Astrocyte (in vitro differentiated cells and primary cell): ENCODE measurements at regions not wholly inside any gene's neighbourhood (a gene's known extent, or its start where the extent isn't known, plus 50 kb on each side); places are given as distances from the start of the nearest gene placed in this dataset.

Source experiments
- DNase-seq: peaks from one replicate; pipeline ENCODE4 v3.0.0-alpha.2; 2010; ENCODE audit warnings: low read depth
- FAIRE-seq: peaks from 2 replicates; lab custom pipeline; 2011; peaks lifted over from hg19 to GRCh38; lab: Jason Lieb, UNC
- H2AFZ ChIP-seq: 2 replicates; pipeline ENCODE4 v1.6.0; 2012; ENCODE audit warnings: low read depth, low read length, inconsistent platforms
- H3K27ac ChIP-seq: 2 replicates; pipeline ENCODE4 v1.5.1; 2011; ENCODE audit warnings: low read depth, low read length, inconsistent platforms
- H3K27me3 ChIP-seq: 2 replicates; pipeline ENCODE4 v1.6.0; 2011; ENCODE audit warnings: low read length, inconsistent platforms; ENCODE audit not compliant: insufficient read depth
- H3K36me3 ChIP-seq: 2 replicates; pipeline ENCODE4 v1.5.1; 2011; ENCODE audit warnings: low read length, inconsistent platforms; ENCODE audit not compliant: insufficient read depth
- H3K4me1 ChIP-seq: 2 replicates; pipeline ENCODE4 v1.5.1; 2011; ENCODE audit warnings: low read length, inconsistent platforms; ENCODE audit not compliant: insufficient read depth
- H3K4me2 ChIP-seq: 2 replicates; pipeline ENCODE4 v1.6.0; 2012; ENCODE audit warnings: low read length, inconsistent platforms
- H3K4me3 ChIP-seq: 2 replicates; pipeline ENCODE4 v1.5.1; 2011; ENCODE audit warnings: low read depth, mild to moderate bottlenecking, low read length, inconsistent platforms; ENCODE audit not compliant: insufficient read depth
- H3K79me2 ChIP-seq: 2 replicates; pipeline ENCODE4 v1.6.0; 2012; ENCODE audit warnings: mild to moderate bottlenecking, low read length, inconsistent platforms; ENCODE audit not compliant: insufficient read depth
- H3K9ac ChIP-seq: 2 replicates; pipeline ENCODE4 v1.6.0; 2012; ENCODE audit warnings: mild to moderate bottlenecking, low read length, inconsistent platforms
- H3K9me3 ChIP-seq: 2 replicates; pipeline ENCODE4 v1.5.1; 2012; ENCODE audit warnings: low read depth, mild to moderate bottlenecking, low read length, inconsistent platforms; ENCODE audit not compliant: insufficient read depth
- H4K20me1 ChIP-seq: 2 replicates; pipeline ENCODE4 v1.6.0; 2012; ENCODE audit warnings: low read length, inconsistent platforms; ENCODE audit not compliant: insufficient read depth
- H3K27ac Mint-ChIP-seq: one replicate; pipeline ENCODE4 v1.8.0; 2021; ENCODE audit warnings: mild to moderate bottlenecking, mixed read lengths; ENCODE audit not compliant: unreplicated experiment
- H3K27me3 Mint-ChIP-seq: one replicate; pipeline ENCODE4 v1.8.0; 2021; ENCODE audit warnings: low read depth, mixed read lengths; ENCODE audit not compliant: unreplicated experiment
- H3K36me3 Mint-ChIP-seq: one replicate; pipeline ENCODE4 v1.8.0; 2021; ENCODE audit warnings: low read depth, mixed read lengths; ENCODE audit not compliant: unreplicated experiment
- H3K4me1 Mint-ChIP-seq: one replicate; pipeline ENCODE4 v1.8.0; 2021; ENCODE audit warnings: low read depth, mixed read lengths; ENCODE audit not compliant: unreplicated experiment
- H3K4me3 Mint-ChIP-seq: one replicate; pipeline ENCODE4 v1.8.0; 2021; ENCODE audit warnings: mild to moderate bottlenecking, moderate library complexity, mixed read lengths; ENCODE audit not compliant: unreplicated experiment
- H3K9me3 Mint-ChIP-seq: one replicate; pipeline ENCODE4 v1.8.0; 2021; ENCODE audit warnings: mild to moderate bottlenecking, mixed read lengths; ENCODE audit not compliant: unreplicated experiment
- CTCF ChIP-seq: IDR thresholded peaks from 2 replicates; pipeline ENCODE4 v1.5.1; 2011; ENCODE audit warnings: low read depth, mild to moderate bottlenecking, inconsistent platforms, low read length, moderate library complexity; ENCODE audit not compliant: insufficient read depth
- EZH2 ChIP-seq: IDR thresholded peaks from 2 replicates; pipeline ENCODE4 v1.6.1; 2012; ENCODE audit warnings: mild to moderate bottlenecking, low read length, inconsistent platforms; ENCODE audit not compliant: insufficient read depth

- no peak for DNase-seq
- Mint-ChIP-seq H3K27ac (no peak overlapping the region), H3K9me3 (no peaks in the 10 kb centered on the region), H3K36me3 (no peaks in the 10 kb centered on the region), H3K4me1 (no peaks in the 10 kb centered on the region), H3K27me3 (peaks cover 6% of the 10 kb centered on the region), H3K4me3 (no peak overlapping the region)
- no peak overlapping the region for H3K9ac ChIP-seq
- H3K4me1 ChIP-seq = no peaks in the 10 kb centered on the region
- H3K27me3 ChIP-seq = no peaks in the 10 kb centered on the region
- H3K79me2 ChIP-seq = no peaks in the 10 kb centered on the region
- no peak for FAIRE-seq
- H3K36me3 ChIP-seq = no peaks in the 10 kb centered on the region
- H3K27ac ChIP-seq = no peak overlapping the region
- TF ChIP-seq EZH2 (no peak), CTCF (no peak)
- no peaks in the 10 kb centered on the region for H4K20me1 ChIP-seq
- no peak overlapping the region for H3K4me3 ChIP-seq
- no peak overlapping the region for H3K4me2 ChIP-seq
- H3K9me3 ChIP-seq = no peaks in the 10 kb centered on the region
- H2AFZ ChIP-seq = no peak overlapping the region
Observed at GRCh38 chr15:95816591-95816990, 513.9 kb upstream of the NR2F2 start.

- Mint-ChIP-seq H3K36me3 (no peaks in the 10 kb centered on the region), H3K9me3 (no peaks in the 10 kb centered on the region), H3K4me1 (no peaks in the 10 kb centered on the region), H3K27ac (no peak overlapping the region), H3K4me3 (no peak overlapping the region), H3K27me3 (no peaks in the 10 kb centered on the region)
- Histone ChIP-seq H3K9me3 (no peaks in the 10 kb centered on the region), H3K4me1 (no peaks in the 10 kb centered on the region), H3K27me3 (no peaks in the 10 kb centered on the region), H3K9ac (no peak overlapping the region), H4K20me1 (no peaks in the 10 kb centered on the region), H3K79me2 (no peaks in the 10 kb centered on the region), H3K27ac (no peak overlapping the region), H2AFZ (no peak overlapping the region), H3K36me3 (no peaks in the 10 kb centered on the region), H3K4me2 (no peak overlapping the region), H3K4me3 (no peak overlapping the region)
- FAIRE-seq (no peak), DNase-seq (no peak)
- TF ChIP-seq EZH2 (no peak), CTCF (no peak)
Observed at GRCh38 chr15:95822961-95823360, 507.5 kb upstream of the NR2F2 start.

- Histone ChIP-seq H3K9me3 (no peaks in the 10 kb centered on the region), H3K4me1 (no peaks in the 10 kb centered on the region), H4K20me1 (no peaks in the 10 kb centered on the region), H3K36me3 (no peaks in the 10 kb centered on the region), H3K79me2 (no peaks in the 10 kb centered on the region), H3K4me3 (no peak overlapping the region), H3K27me3 (no peaks in the 10 kb centered on the region), H3K9ac (no peak overlapping the region), H3K4me2 (no peak overlapping the region), H3K27ac (no peak overlapping the region), H2AFZ (no peak overlapping the region)
- Mint-ChIP-seq H3K9me3 (no peaks in the 10 kb centered on the region), H3K36me3 (no peaks in the 10 kb centered on the region), H3K4me3 (no peak overlapping the region), H3K4me1 (no peaks in the 10 kb centered on the region), H3K27me3 (no peaks in the 10 kb centered on the region), H3K27ac (no peak overlapping the region)
- DNase-seq (no peak), FAIRE-seq (no peak)
- TF ChIP-seq EZH2 (no peak), CTCF (no peak)
Observed at GRCh38 chr15:95825208-95825607, 505.3 kb upstream of the NR2F2 start.
